ENCODE measurements at regions not wholly inside any gene's neighbourhood (a gene's known extent, or its start where the extent isn't known, plus 50 kb on each side); places are given as distances from the start of the nearest gene placed in this dataset.

- DNase-seq (ENCODE audit: low read depth), result peak; percentile 82
- TF ChIP-seq, protein P1, sequence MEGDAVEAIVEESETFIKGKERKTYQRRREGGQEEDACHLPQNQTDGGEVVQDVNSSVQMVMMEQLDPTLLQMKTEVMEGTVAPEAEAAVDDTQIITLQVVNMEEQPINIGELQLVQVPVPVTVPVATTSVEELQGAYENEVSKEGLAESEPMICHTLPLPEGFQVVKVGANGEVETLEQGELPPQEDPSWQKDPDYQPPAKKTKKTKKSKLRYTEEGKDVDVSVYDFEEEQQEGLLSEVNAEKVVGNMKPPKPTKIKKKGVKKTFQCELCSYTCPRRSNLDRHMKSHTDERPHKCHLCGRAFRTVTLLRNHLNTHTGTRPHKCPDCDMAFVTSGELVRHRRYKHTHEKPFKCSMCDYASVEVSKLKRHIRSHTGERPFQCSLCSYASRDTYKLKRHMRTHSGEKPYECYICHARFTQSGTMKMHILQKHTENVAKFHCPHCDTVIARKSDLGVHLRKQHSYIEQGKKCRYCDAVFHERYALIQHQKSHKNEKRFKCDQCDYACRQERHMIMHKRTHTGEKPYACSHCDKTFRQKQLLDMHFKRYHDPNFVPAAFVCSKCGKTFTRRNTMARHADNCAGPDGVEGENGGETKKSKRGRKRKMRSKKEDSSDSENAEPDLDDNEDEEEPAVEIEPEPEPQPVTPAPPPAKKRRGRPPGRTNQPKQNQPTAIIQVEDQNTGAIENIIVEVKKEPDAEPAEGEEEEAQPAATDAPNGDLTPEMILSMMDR (IDR thresholded peaks at IDR 0.05; ENCODE audit: insufficient read depth, low read depth, low read length), result no peak
- H3K4me3 ChIP-seq (ENCODE audit: low read depth, low read length), result peak overlapping the region; percentile 59
Measured at GRCh38 chr6:27688014-27688586, 215.2 kb upstream of the ZNF184 start.

DNA sequence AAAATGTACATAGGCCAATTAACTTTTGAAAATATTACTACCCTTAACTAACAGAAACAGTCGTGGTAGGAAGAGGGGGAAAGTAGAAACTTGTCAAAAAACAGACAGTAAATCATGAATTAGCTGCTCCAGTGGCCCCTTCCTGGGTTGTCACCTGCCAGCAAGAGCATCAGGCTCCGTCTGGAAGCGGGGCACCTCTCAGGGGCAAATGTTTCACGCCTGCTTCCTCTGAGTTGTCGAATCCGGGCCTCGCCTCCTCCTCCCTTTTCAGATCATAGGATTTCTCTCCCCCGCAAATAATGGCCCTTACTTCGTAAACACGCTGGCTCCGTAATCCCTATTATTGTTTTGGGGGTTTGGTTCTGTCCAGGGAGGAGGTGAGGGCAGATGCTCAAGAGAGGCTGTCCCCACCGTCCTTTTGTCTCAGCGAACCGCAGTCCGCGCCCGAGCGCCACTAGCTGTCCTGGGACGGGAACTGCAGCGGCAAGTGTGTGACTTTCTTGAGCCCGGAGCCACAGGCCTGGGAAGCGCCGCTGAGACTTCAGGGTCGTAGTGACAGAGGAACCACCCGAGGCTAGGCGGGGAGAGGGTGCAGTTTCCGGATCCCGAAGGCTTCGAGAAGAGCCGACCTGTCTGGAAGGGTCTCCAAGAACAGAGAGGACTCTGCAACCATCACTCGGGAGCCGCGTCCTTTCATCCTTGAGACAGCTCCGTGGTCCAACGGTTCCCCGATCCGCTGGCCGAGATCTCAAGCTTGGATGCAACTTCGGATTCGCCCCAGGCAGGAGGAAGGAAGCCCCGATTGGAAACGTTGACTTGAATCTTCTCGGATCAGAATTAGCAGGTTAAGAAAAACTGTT, 214.5 kb upstream of the ZNF184 start:
- H3K4me3 ChIP-seq (ENCODE audit: low read depth, low read length), result peak overlapping the region; percentile 59
- TF ChIP-seq, protein P1 (IDR thresholded peaks at IDR 0.05; ENCODE audit: insufficient read depth, low read depth, low read length), result peak; percentile 70
- DNase-seq (ENCODE audit: low read depth), result peak; percentile 64

DNA sequence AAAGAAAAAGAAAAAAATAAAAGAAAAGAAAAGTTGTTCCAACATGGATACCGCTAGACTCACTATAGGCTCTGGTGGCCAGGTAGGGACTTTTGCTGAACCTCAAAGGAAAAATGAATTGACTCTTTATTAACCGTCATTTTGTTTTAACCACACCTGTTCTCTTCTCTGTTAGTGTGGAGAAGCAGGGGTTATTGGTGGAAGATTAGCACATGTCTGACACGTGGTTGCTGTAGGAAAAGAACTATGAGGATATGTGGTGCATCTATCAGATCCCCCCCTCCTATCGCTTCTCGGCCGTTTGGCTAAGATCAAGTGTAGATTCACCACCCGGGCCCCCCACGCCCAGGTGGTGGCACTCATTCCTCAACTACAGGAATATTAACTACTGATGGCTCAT, 212.4 kb upstream of the ZNF184 start:
- no peak overlapping the region for H3K4me3 ChIP-seq (ENCODE audit: low read depth, low read length)
- DNase-seq (ENCODE audit: low read depth), result no peak
- TF ChIP-seq, protein P1 (IDR thresholded peaks at IDR 0.05; ENCODE audit: insufficient read depth, low read depth, low read length), result no peak

- no peak overlapping the region for H3K4me3 ChIP-seq (ENCODE audit: low read depth, low read length)
- DNase-seq (ENCODE audit: low read depth), result peak; percentile 74
Measured at GRCh38 chr6:27684264-27685211, 211.6 kb upstream of the ZNF184 start.

GRCh38 chr6:27679964-27680694, 207.2 kb upstream of the ZNF184 start:
- TF ChIP-seq, protein P1 (IDR thresholded peaks at IDR 0.05; ENCODE audit: insufficient read depth, low read depth, low read length), result no peak
- DNase-seq (ENCODE audit: low read depth), result no peak
- H3K4me3 ChIP-seq (ENCODE audit: low read depth, low read length), result peak overlapping the region; percentile 26

More at GRCh38 chr6:27684264-27685211, 211.6 kb upstream of the ZNF184 start:
- TF ChIP-seq, protein P1 (IDR thresholded peaks at IDR 0.05; ENCODE audit: insufficient read depth, low read depth, low read length), result no peak

Data from fibroblast of villous mesenchyme (primary cell).